Lower leg skin (tissue), 3 donors: ENCODE measurements at regions not wholly inside any gene's neighbourhood (a gene's known extent, or its start where the extent isn't known, plus 50 kb on each side); places are given as distances from the start of the nearest gene placed in this dataset.

Experiments used
- POLR2A ChIP-seq, 2 donors: fragments of 450-650 bp; IDR thresholded peaks; one replicate each; pipeline ENCODE4 v1.6.1; 2016 to 2017; ENCODE audit warnings: antibody characterized with exemption in 2 of 2, mild to moderate bottlenecking in 1 of 2, moderate library complexity in 1 of 2
- TF ChIP-seq, protein P1 (sequence below), 3 donors: fragments of 450-650 bp; IDR thresholded peaks; one replicate each; pipeline ENCODE4 v1.5.1; 2016; ENCODE audit warnings: antibody characterized with exemption in 3 of 3, mild to moderate bottlenecking in 3 of 3, moderate library complexity in 2 of 3

DNA sequence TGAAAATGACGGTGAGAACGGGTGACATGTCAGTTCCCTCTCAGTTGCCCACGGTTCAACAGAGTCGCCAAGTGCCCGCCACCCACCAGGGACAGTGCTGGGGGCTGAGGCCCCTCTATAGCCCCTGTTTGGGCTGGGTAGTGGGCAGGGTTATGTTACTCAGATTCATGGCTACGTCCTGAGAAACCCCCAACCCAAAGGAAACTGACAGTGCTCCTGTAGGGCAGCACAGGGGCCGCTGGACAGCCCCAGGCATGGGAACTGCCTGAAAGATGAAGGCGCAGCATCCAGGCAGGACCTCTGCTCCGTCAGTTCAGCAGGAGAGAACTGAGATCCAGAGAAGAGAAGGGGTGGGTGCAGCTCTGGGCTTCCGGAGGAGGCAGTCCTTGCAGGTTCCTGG is 118.9 kb upstream of the PMEPA1 start:
- TF ChIP-seq, protein P1, sequence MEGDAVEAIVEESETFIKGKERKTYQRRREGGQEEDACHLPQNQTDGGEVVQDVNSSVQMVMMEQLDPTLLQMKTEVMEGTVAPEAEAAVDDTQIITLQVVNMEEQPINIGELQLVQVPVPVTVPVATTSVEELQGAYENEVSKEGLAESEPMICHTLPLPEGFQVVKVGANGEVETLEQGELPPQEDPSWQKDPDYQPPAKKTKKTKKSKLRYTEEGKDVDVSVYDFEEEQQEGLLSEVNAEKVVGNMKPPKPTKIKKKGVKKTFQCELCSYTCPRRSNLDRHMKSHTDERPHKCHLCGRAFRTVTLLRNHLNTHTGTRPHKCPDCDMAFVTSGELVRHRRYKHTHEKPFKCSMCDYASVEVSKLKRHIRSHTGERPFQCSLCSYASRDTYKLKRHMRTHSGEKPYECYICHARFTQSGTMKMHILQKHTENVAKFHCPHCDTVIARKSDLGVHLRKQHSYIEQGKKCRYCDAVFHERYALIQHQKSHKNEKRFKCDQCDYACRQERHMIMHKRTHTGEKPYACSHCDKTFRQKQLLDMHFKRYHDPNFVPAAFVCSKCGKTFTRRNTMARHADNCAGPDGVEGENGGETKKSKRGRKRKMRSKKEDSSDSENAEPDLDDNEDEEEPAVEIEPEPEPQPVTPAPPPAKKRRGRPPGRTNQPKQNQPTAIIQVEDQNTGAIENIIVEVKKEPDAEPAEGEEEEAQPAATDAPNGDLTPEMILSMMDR (IDR thresholded peaks at IDR 0.05): no peak
- TF ChIP-seq POLR2A (IDR thresholded peaks at IDR 0.05): no peak
